Hematopoietic multipotent progenitor cell treated with erythropoietin and hydrocortisone succinate and interleukin-3 and kit ligand, for 17 days (in vitro differentiated cells): ENCODE measurements at regions not wholly inside any gene's neighbourhood (a gene's known extent, or its start where the extent isn't known, plus 50 kb on each side); places are given as distances from the start of the nearest gene placed in this dataset.
"Not testable (repeated sequence)": the region's sequence is repeated elsewhere in the genome, so short reads cannot be mapped to it uniquely, and the experiment has no call there.

Source experiments
- DNase-seq: peaks from one replicate; pipeline ENCODE4 v3.0.0-alpha.2; 2015; ENCODE audit warnings: low spot score

GRCh38 chr2:234406085-234406484 is 90.8 kb downstream of the ARL4C start:
- DNase-seq, result no peak

GRCh38 chr2:234405462-234405861 is 91.4 kb downstream of the ARL4C start:
- DNase-seq, result no peak

- DNase-seq, result no peak
These were observed 91.9 kb downstream of the ARL4C start for GRCh38 chr2:234404957-234405356.

GRCh38 chr2:234403751-234404150 is 93.1 kb downstream of the ARL4C start:
- DNase-seq, result no peak

- DNase-seq, result no peak
These were observed 93.8 kb downstream of the ARL4C start for GRCh38 chr2:234403074-234403473.

- DNase-seq, result no peak
These were observed 95.5 kb downstream of the ARL4C start for GRCh38 chr2:234401426-234401825.

- DNase-seq, result no peak
These were observed 97.2 kb downstream of the ARL4C start for GRCh38 chr2:234399451-234400246.

- DNase-seq, result no peak
These were observed 98.3 kb downstream of the ARL4C start for GRCh38 chr2:234398531-234398930.

- DNase-seq, result no peak
These were observed 100.9 kb downstream of the ARL4C start for GRCh38 chr2:234395891-234396420.

GRCh38 chr2:234394450-234394849 is 102.4 kb downstream of the ARL4C start:
- DNase-seq, result no peak

GRCh38 chr2:234393354-234393753 is 103.5 kb downstream of the ARL4C start:
- DNase-seq, result no peak

GRCh38 chr2:234392041-234392615 is 104.8 kb downstream of the ARL4C start:
- no peak for DNase-seq

- no peak for DNase-seq
These were observed 105.3 kb downstream of the ARL4C start for GRCh38 chr2:234391625-234392024.

- DNase-seq, result not testable (repeated sequence)
These were observed 107.2 kb downstream of the ARL4C start for GRCh38 chr2:234389661-234390060.

- no peak for DNase-seq
These were observed 108.3 kb downstream of the ARL4C start for GRCh38 chr2:234388591-234388990.

GRCh38 chr2:234386971-234387370 is 109.9 kb downstream of the ARL4C start:
- DNase-seq, result no peak

- no peak for DNase-seq
These were observed 114.8 kb downstream of the ARL4C start for GRCh38 chr2:234382131-234382530.

- not testable (repeated sequence) for DNase-seq
These were observed 117.9 kb downstream of the ARL4C start for GRCh38 chr2:234378958-234379357.

- DNase-seq, result no peak
These were observed 118.4 kb downstream of the ARL4C start for GRCh38 chr2:234378440-234378839.

GRCh38 chr2:234377761-234378391 is 119.0 kb downstream of the ARL4C start:
- no peak for DNase-seq

GRCh38 chr2:234376229-234376628 is 120.7 kb downstream of the ARL4C start:
- DNase-seq, result no peak

GRCh38 chr2:234375176-234375880 is 121.6 kb downstream of the ARL4C start:
- no peak for DNase-seq
